A549 (cell line): ENCODE measurements at regions not wholly inside any gene's neighbourhood (a gene's known extent, or its start where the extent isn't known, plus 50 kb on each side); places are given as distances from the start of the nearest gene placed in this dataset.

Experiments
- ATAC-seq, 2 experiments: fragments of 200-7000 bp in 1 of 2; fragments of >200 bp in 1 of 2; cut with Nextera tagmentation in 1 of 2; cut with Tn5 transposase in 1 of 2; 3 replicates each; pipeline versions ENCODE4 v1.8.0 to v1.9.1; 2018 to 2020; ENCODE audit warnings: mild to moderate bottlenecking in 1 of 2, moderate library complexity in 1 of 2
- CTCF ChIA-PET: fragments of 300-600 bp; sonication (Branson Sonifier 250); formaldehyde crosslinking; extraction: SDS; loops from one replicate; lab custom pipeline; 2021; ENCODE audit warnings: antibody characterized with exemption, inconsistent platforms; lab: Yijun Ruan, JAX
- POLR2A ChIA-PET: fragments of 350-600 bp; formaldehyde crosslinking; extraction: SDS; loops from one replicate; lab custom pipeline; 2021; ENCODE audit warnings: antibody characterized with exemption, inconsistent platforms; lab: Yijun Ruan, JAX
- DNase-seq, 2 experiments: peaks; one replicate each; pipeline versions ENCODE4 v3.0.0 to v3.0.0-alpha.2; 2011 to 2016; ENCODE audit warnings: low read depth in 1 of 2, low spot score in 1 of 2
- FAIRE-seq: peaks from 2 replicates; lab custom pipeline; 2011; peaks lifted over from hg19 to GRCh38; lab: Jason Lieb, UNC
- H3K27ac ChIP-seq, 2 experiments: fragments of >200 bp; sonication (Bioruptor Twin); formaldehyde crosslinking; 3 replicates each; pipeline ENCODE4 v1.5.1; 2016 to 2017
- H3K4me1 ChIP-seq: fragments of >200 bp; sonication (Bioruptor Twin); formaldehyde crosslinking; 3 replicates; pipeline ENCODE4 v1.6.1; 2016
- H3K4me2 ChIP-seq: fragments of >200 bp; sonication (Bioruptor Twin); formaldehyde crosslinking; 3 replicates; pipeline ENCODE4 v1.6.1; 2016
- H3K4me3 ChIP-seq: fragments of >200 bp; sonication (Bioruptor Twin); formaldehyde crosslinking; 3 replicates; pipeline ENCODE4 v1.5.1; 2016
- H3K9me3 ChIP-seq: fragments of >200 bp; sonication (Bioruptor Twin); formaldehyde crosslinking; 3 replicates; pipeline ENCODE4 v1.6.1; 2016
- BHLHE40 ChIP-seq: IDR thresholded peaks from 2 replicates; pipeline ENCODE4 v1.6.1; 2012; ENCODE audit warnings: low read depth, low read length, inconsistent platforms
- CBX2 ChIP-seq: fragments of 200-600 bp; sonication (generic); IDR thresholded peaks from 2 replicates; pipeline ENCODE4 v1.6.1; 2016; ENCODE audit warnings: low read depth, mild to moderate bottlenecking, borderline replicate concordance
- CBX8 ChIP-seq: fragments of 200-600 bp; sonication (generic); IDR thresholded peaks from 2 replicates; pipeline ENCODE4 v1.6.1; 2016
- CHD4 ChIP-seq: fragments of 200-600 bp; sonication (generic); IDR thresholded peaks from 2 replicates; pipeline ENCODE4 v1.6.1; 2016; ENCODE audit warnings: antibody characterized with exemption, mild to moderate bottlenecking, borderline replicate concordance
- EHMT2 ChIP-seq: fragments of 200-600 bp; sonication (generic); IDR thresholded peaks from 2 replicates; pipeline ENCODE4 v1.6.1; 2016; ENCODE audit warnings: antibody characterized with exemption, low read depth, mild to moderate bottlenecking, moderate library complexity
- ESRRA ChIP-seq: fragments of 150-350 bp; IDR thresholded peaks from 2 replicates; pipeline ENCODE4 v1.6.1; 2014; ENCODE audit warnings: mild to moderate bottlenecking, low read length, borderline replicate concordance
- FOSL2 ChIP-seq, 2 experiments: fragments of 450-650 bp in 1 of 2; fragments of >200 bp in 1 of 2; sonication (Bioruptor Twin) in 1 of 2; formaldehyde crosslinking; IDR thresholded peaks; 2 replicates each; pipeline versions ENCODE4 v1.5.0 to v1.6.1; 2016 to 2020; ENCODE audit warnings: mild to moderate bottlenecking in 1 of 2, moderate library complexity in 1 of 2
- FOXS1 ChIP-seq: fragments of 250-450 bp; sonication (Bioruptor Pico); IDR thresholded peaks from 2 replicates; pipeline ENCODE4 v1.5.0; 2020; ENCODE audit warnings: mild to moderate bottlenecking, moderate library complexity
- HES2 ChIP-seq: fragments of >200 bp; sonication (Bioruptor Twin); formaldehyde crosslinking; IDR thresholded peaks from 2 replicates; pipeline ENCODE4 v1.6.1; 2016
- HEYL ChIP-seq: fragments of 250-450 bp; sonication (Bioruptor Pico); IDR thresholded peaks from 2 replicates; pipeline ENCODE4 v1.8.0; 2021; ENCODE audit warnings: mild to moderate bottlenecking, moderate library complexity
- HOXA7 ChIP-seq: fragments of 250-450 bp; sonication (Bioruptor Pico); IDR thresholded peaks from 2 replicates; pipeline ENCODE4 v1.5.0; 2020; ENCODE audit warnings: mild to moderate bottlenecking, moderate library complexity
- HOXB13 ChIP-seq: fragments of 250-450 bp; sonication (Bioruptor Pico); IDR thresholded peaks from 2 replicates; pipeline ENCODE4 v1.5.0; 2020; ENCODE audit warnings: low read depth, mild to moderate bottlenecking, moderate library complexity
- MAZ ChIP-seq: fragments of 150-350 bp; IDR thresholded peaks from 2 replicates; pipeline ENCODE4 v1.6.1; 2014; ENCODE audit warnings: antibody characterized with exemption, low read depth, low read length, borderline replicate concordance
- MYC ChIP-seq: IDR thresholded peaks from 2 replicates; pipeline ENCODE4 v1.6.1; 2012; ENCODE audit warnings: mild to moderate bottlenecking, inconsistent platforms, low read length, improper control_type of control experiment, borderline replicate concordance
- NFE2L2 ChIP-seq: fragments of 150-350 bp; conservative IDR thresholded peaks from 2 replicates; pipeline ENCODE4 v1.6.1; 2014; ENCODE audit warnings: low read length
- NPAS2 ChIP-seq: fragments of 250-450 bp; sonication (Bioruptor Pico); IDR thresholded peaks from 2 replicates; pipeline ENCODE4 v1.8.0; 2022; ENCODE audit warnings: mild to moderate bottlenecking, moderate library complexity, borderline replicate concordance
- NR3C1 ChIP-seq: fragments of >200 bp; sonication (Bioruptor Twin); formaldehyde crosslinking; IDR thresholded peaks from 3 replicates; pipeline ENCODE4 v1.6.1; 2017
- PBX3 ChIP-seq: IDR thresholded peaks from 2 replicates; pipeline ENCODE4 v1.6.1; 2012
- PHF8 ChIP-seq: fragments of 200-600 bp; sonication (generic); IDR thresholded peaks from 2 replicates; pipeline ENCODE4 v1.6.1; 2016; ENCODE audit warnings: low read depth, mild to moderate bottlenecking, antibody characterized with exemption, moderate library complexity, borderline replicate concordance
- RAD21 ChIP-seq, 2 experiments: fragments of >200 bp in 1 of 2; sonication (Bioruptor Twin) in 1 of 2; formaldehyde crosslinking in 1 of 2; IDR thresholded peaks in 1 of 2; conservative IDR thresholded peaks in 1 of 2; 2 replicates in 1 of 2; 3 replicates in 1 of 2; pipeline ENCODE4 v1.6.1; 2012 to 2018; ENCODE audit warnings: inconsistent platforms in 1 of 2
- RARB ChIP-seq: fragments of 250-450 bp; sonication (Bioruptor Pico); IDR thresholded peaks from 2 replicates; pipeline ENCODE4 v1.8.0; 2021; ENCODE audit warnings: mild to moderate bottlenecking, moderate library complexity
- RCOR1 ChIP-seq: fragments of 150-350 bp; IDR thresholded peaks from 2 replicates; pipeline ENCODE4 v1.6.1; 2014; ENCODE audit warnings: antibody characterized with exemption, low read length, low read depth
- RFX5 ChIP-seq: fragments of 450-650 bp; IDR thresholded peaks from 2 replicates; pipeline ENCODE4 v1.7.1; 2014; ENCODE audit warnings: antibody characterized with exemption, mild to moderate bottlenecking, moderate library complexity
- RNF2 ChIP-seq: fragments of 200-600 bp; sonication (generic); IDR thresholded peaks from 2 replicates; pipeline ENCODE4 v1.6.1; 2016; ENCODE audit warnings: low read depth, mild to moderate bottlenecking, antibody characterized with exemption, moderate library complexity, borderline replicate concordance
- TP53 ChIP-seq: fragments of 250-450 bp; sonication (Bioruptor Pico); IDR thresholded peaks from 2 replicates; pipeline ENCODE4 v1.5.0; 2021; ENCODE audit warnings: mild to moderate bottlenecking, moderate library complexity
- USF2 ChIP-seq: fragments of 450-650 bp; IDR thresholded peaks from 2 replicates; pipeline ENCODE4 v1.6.1; 2014; ENCODE audit warnings: antibody characterized with exemption
- ZSCAN20 ChIP-seq: fragments of 250-450 bp; sonication (Bioruptor Pico); IDR thresholded peaks from 2 replicates; pipeline ENCODE4 v1.8.0; 2022; ENCODE audit warnings: mild to moderate bottlenecking, moderate library complexity
- WGBS: methylation state at CpG from one replicate; pipeline ENCODE4 v1.1.6; 2017; ENCODE audit errors: missing lambda C conversion rate; 5-methylcytosine and 5-hydroxymethylcytosine counted together
- TF ChIP-seq, protein P1 (sequence below): IDR thresholded peaks from 2 replicates; pipeline ENCODE4 v1.6.1; 2012
- TF ChIP-seq, protein P2 (sequence below): fragments of 250-450 bp; sonication (Bioruptor Pico); IDR thresholded peaks from 2 replicates; pipeline ENCODE4 v1.5.0; 2021; ENCODE audit warnings: mild to moderate bottlenecking, moderate library complexity, borderline replicate concordance
- TF ChIP-seq, protein P3 (sequence below): fragments of 250-450 bp; sonication (Bioruptor Pico); IDR thresholded peaks from 2 replicates; pipeline ENCODE4 v1.5.0; 2020; ENCODE audit warnings: low read depth, mild to moderate bottlenecking, moderate library complexity

DNA sequence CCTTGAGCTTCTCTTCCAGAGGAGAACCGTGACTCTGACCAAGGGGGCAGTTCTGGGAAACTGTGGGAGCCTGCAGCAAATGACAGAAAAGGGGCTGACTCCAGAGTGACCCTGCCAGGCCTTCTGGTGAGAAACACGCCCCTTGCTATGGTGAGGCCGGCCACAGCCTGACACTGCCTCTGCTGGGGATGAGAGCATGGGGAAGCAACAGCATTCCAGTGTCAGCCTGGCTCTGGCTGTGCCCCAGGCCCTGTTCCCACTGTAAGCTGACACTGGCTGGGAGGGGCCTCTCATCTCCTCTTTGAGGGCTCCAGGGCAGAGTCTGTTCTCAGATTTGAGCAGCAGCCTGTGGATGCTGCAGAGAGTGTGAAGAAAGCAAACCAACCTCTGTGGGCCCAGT lies 180.0 kb upstream of the IL12B start:
- Histone ChIP-seq H3K4me2 (peak overlapping the region; percentile 68), H3K27ac (peak overlapping the region; percentile 77 to 81), H3K9me3 (no peaks in the 10 kb centered on the region), H3K4me3 (no peak overlapping the region), H3K4me1 (peaks cover 41% of the 10 kb centered on the region)
- POLR2A ChIA-PET, result no interaction called here
- CTCF ChIA-PET, result no interaction called here
- peak in 1 of 2 experiments; percentile 42 for DNase-seq
- ATAC-seq, result peak; percentile 46 to 65; a peak in 5 of 6 replicates
- FAIRE-seq, result no peak
- WGBS, result 63% methylated on average over 3 of the region's 3 CpGs
- TF ChIP-seq, protein P1, sequence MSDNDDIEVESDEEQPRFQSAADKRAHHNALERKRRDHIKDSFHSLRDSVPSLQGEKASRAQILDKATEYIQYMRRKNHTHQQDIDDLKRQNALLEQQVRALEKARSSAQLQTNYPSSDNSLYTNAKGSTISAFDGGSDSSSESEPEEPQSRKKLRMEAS, result 0 out of 2 replicates have a peak, but pooled peaks have one; percentile 6
- TF ChIP-seq, protein P2, sequence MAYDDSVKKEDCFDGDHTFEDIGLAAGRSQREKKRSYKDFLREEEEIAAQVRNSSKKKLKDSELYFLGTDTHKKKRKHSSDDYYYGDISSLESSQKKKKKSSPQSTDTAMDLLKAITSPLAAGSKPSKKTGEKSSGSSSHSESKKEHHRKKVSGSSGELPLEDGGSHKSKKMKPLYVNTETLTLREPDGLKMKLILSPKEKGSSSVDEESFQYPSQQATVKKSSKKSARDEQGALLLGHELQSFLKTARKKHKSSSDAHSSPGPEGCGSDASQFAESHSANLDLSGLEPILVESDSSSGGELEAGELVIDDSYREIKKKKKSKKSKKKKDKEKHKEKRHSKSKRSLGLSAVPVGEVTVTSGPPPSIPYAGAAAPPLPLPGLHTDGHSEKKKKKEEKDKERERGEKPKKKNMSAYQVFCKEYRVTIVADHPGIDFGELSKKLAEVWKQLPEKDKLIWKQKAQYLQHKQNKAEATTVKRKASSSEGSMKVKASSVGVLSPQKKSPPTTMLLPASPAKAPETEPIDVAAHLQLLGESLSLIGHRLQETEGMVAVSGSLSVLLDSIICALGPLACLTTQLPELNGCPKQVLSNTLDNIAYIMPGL, result no peak

GRCh38 chr5:159511570-159511969 lies 181.3 kb upstream of the IL12B start:
- ChIA-PET POLR2A (no interaction called here), CTCF (no interaction called here)
- WGBS, result 2% methylated on average over 2 of the region's 2 CpGs
- DNase-seq, result peak; percentile 67 to 82
- Histone ChIP-seq H3K4me1 (peaks cover 41% of the 10 kb centered on the region), H3K4me2 (peak overlapping the region; percentile 68), H3K4me3 (no peak overlapping the region; the same call in 2 of the 3 replicates), H3K9me3 (no peaks in the 10 kb centered on the region), H3K27ac (peak overlapping the region; percentile 77 to 81)
- FAIRE-seq, result peak; percentile 93
- peak; percentile 84 to 92 for ATAC-seq
- TF ChIP-seq CBX2 (no peak), MYC (no peak), EHMT2 (no peak), ZSCAN20 (CRISPR knock-in tag) (no peak), TP53 (CRISPR knock-in tag) (no peak), CHD4 (no peak), HOXA7 (CRISPR knock-in tag) (no peak), NFE2L2 (no peak), HOXB13 (CRISPR knock-in tag) (no peak), BHLHE40 (no peak), HEYL (CRISPR knock-in tag) (no peak), RNF2 (no peak), CBX8 (no peak), PBX3 (no peak), ESRRA (no peak), RFX5 (no peak), RARB (CRISPR knock-in tag) (no peak), NPAS2 (no peak), USF2 (no peak), FOSL2 (IDR thresholded peaks at IDR 0.05) (peak; percentile 28; the same call in 1 of the 2 replicates), FOSL2 (CRISPR knock-in tag; IDR thresholded peaks at IDR 0.05) (peak; percentile 87), HES2 (no peak), PHF8 (no peak), FOXS1 (0 out of 2 replicates have a peak, but pooled peaks have one; percentile 31), RAD21 (conservative IDR thresholded peaks at IDR 0.05 in 1 of 2, IDR thresholded peaks at IDR 0.05 in 1 of 2) (peak; percentile 3 to 27; a peak in 2 of 5 replicates), RCOR1 (no peak), MAZ (no peak), NR3C1 (no peak)
- TF ChIP-seq, protein P3, sequence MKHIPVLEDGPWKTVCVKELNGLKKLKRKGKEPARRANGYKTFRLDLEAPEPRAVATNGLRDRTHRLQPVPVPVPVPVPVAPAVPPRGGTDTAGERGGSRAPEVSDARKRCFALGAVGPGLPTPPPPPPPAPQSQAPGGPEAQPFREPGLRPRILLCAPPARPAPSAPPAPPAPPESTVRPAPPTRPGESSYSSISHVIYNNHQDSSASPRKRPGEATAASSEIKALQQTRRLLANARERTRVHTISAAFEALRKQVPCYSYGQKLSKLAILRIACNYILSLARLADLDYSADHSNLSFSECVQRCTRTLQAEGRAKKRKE (CRISPR knock-in tag), result no peak
- TF ChIP-seq, protein P2, result no peak
- TF ChIP-seq, protein P1, result peak; percentile 72
